IMR-90 (cell line): ENCODE measurements at regions not wholly inside any gene's neighbourhood (a gene's known extent, or its start where the extent isn't known, plus 50 kb on each side); places are given as distances from the start of the nearest gene placed in this dataset.

Experiments
- ATAC-seq: fragments of 200-7000 bp; cut with Tn5 transposase; 2 replicates; pipeline ENCODE4 v1.9.1; 2020; ENCODE audit warnings: low read depth, mild to moderate bottlenecking, moderate library complexity
- BruUV-seq: library from RNA; stranded (reverse); fragments of 400-500 nt; replicated peaks from 2 replicates; lab custom pipeline; 2021; lab: Mats Ljungman, UMichigan
- CTCF ChIA-PET: fragments of 300-600 bp; formaldehyde crosslinking; extraction: SDS; loops from one replicate; lab custom pipeline; 2021; ENCODE audit warnings: antibody characterized with exemption; lab: Yijun Ruan, JAX
- POLR2A ChIA-PET: fragments of 300-600 bp; sonication (Branson Sonifier 250); formaldehyde crosslinking; loops from one replicate; lab custom pipeline; 2022; ENCODE audit warnings: antibody characterized with exemption; ENCODE audit not compliant: unreplicated experiment; lab: Charles Lee
- DNase-seq: peaks from one replicate; pipeline ENCODE4 v3.0.0; 2013
- H2AFZ ChIP-seq: replicated peaks from 2 replicates; pipeline ENCODE3; 2013; ENCODE audit warnings: low read length, mild to moderate bottlenecking; ENCODE audit not compliant: poor library complexity
- H2AK5ac ChIP-seq: 2 replicates; pipeline ENCODE4 v1.6.1; 2013; ENCODE audit warnings: low read depth, low read length, inconsistent platforms
- H2AK9ac ChIP-seq: replicated peaks from 2 replicates; pipeline ENCODE3; 2013; ENCODE audit warnings: mild to moderate bottlenecking, low read depth, low read length, moderate library complexity; ENCODE audit not compliant: poor library complexity
- H2BK120ac ChIP-seq: 2 replicates; pipeline ENCODE4 v1.6.1; 2013; ENCODE audit warnings: low read depth, low read length, inconsistent platforms
- H2BK15ac ChIP-seq: 3 replicates; pipeline ENCODE4 v1.6.1; 2013; ENCODE audit warnings: low read depth, low read length, inconsistent platforms
- H2BK20ac ChIP-seq: 2 replicates; pipeline ENCODE4 v1.6.1; 2013; ENCODE audit warnings: low read depth, mild to moderate bottlenecking, inconsistent platforms, low read length, moderate library complexity
- H2BK5ac ChIP-seq: 2 replicates; pipeline ENCODE4 v1.6.1; 2013; ENCODE audit warnings: mild to moderate bottlenecking, low read depth, low read length, inconsistent platforms; ENCODE audit not compliant: poor library complexity, severe bottlenecking
- H3K14ac ChIP-seq: replicated peaks from 2 replicates; pipeline ENCODE4 v1.6.1; 2013; ENCODE audit warnings: low read depth, low read length, inconsistent platforms
- H3K18ac ChIP-seq: 2 replicates; pipeline ENCODE4 v1.6.1; 2013; ENCODE audit warnings: low read depth, low read length, control low read depth
- H3K23ac ChIP-seq: 2 replicates; pipeline ENCODE4 v1.6.1; 2013; ENCODE audit warnings: low read depth, low read length, inconsistent platforms
- H3K27ac ChIP-seq: 2 replicates; pipeline ENCODE4 v1.5.1; 2013; ENCODE audit warnings: mild to moderate bottlenecking, control low read depth, low read length; ENCODE audit not compliant: insufficient read depth
- H3K27me3 ChIP-seq: 2 replicates; pipeline ENCODE4 v1.6.1; 2013; ENCODE audit warnings: low read length; ENCODE audit not compliant: control insufficient read depth, insufficient read depth
- H3K36me3 ChIP-seq: 2 replicates; pipeline ENCODE4 v1.6.1; 2013; ENCODE audit warnings: low read length, mixed read lengths; ENCODE audit not compliant: control insufficient read depth, insufficient read depth
- H3K4ac ChIP-seq: 2 replicates; pipeline ENCODE4 v1.6.1; 2013; ENCODE audit warnings: low read depth, low read length, inconsistent platforms
- H3K4me1 ChIP-seq: 2 replicates; pipeline ENCODE4 v1.6.1; 2013; ENCODE audit warnings: low read length, mixed read lengths; ENCODE audit not compliant: control insufficient read depth, insufficient read depth
- H3K4me2 ChIP-seq: 2 replicates; pipeline ENCODE4 v1.6.1; 2013; ENCODE audit warnings: low read depth, mild to moderate bottlenecking, control low read depth, low read length, moderate library complexity
- H3K4me3 ChIP-seq: 2 replicates; pipeline ENCODE4 v1.5.1; 2013; ENCODE audit warnings: low read depth, mild to moderate bottlenecking, control low read depth, low read length, moderate library complexity; ENCODE audit not compliant: insufficient read depth
- H3K56ac ChIP-seq: 2 replicates; pipeline ENCODE4 v1.6.1; 2013; ENCODE audit warnings: low read length, inconsistent platforms; ENCODE audit not compliant: insufficient read depth; ENCODE audit errors: extremely low read depth
- H3K79me1 ChIP-seq, 2 experiments: 2 replicates each; pipeline ENCODE4 v1.6.1; 2013; ENCODE audit warnings: low read length in 2 of 2, inconsistent platforms in 1 of 2, low read depth in 1 of 2
- H3K9ac ChIP-seq: 2 replicates; pipeline ENCODE4 v1.6.1; 2013; ENCODE audit warnings: low read depth, low read length, control low read depth
- H3K9me1 ChIP-seq: 2 replicates; pipeline ENCODE4 v1.6.1; 2013; ENCODE audit warnings: low read length, inconsistent platforms; ENCODE audit not compliant: insufficient read depth
- H3K9me3 ChIP-seq: 2 replicates; pipeline ENCODE4 v1.6.1; 2013; ENCODE audit warnings: low read length; ENCODE audit not compliant: control insufficient read depth, insufficient read depth
- H4K20me1 ChIP-seq: 2 replicates; pipeline ENCODE4 v1.6.1; 2013; ENCODE audit warnings: low read length, inconsistent platforms; ENCODE audit not compliant: insufficient read depth
- H4K5ac ChIP-seq: 2 replicates; pipeline ENCODE4 v1.6.1; 2013; ENCODE audit warnings: mild to moderate bottlenecking, low read depth, low read length, control low read depth
- H4K8ac ChIP-seq, 2 experiments: 2 replicates each; pipeline ENCODE4 v1.6.1; 2013; ENCODE audit warnings: low read depth in 2 of 2, low read length in 2 of 2, control low read depth in 1 of 2, inconsistent platforms in 1 of 2
- H4K91ac ChIP-seq: 2 replicates; pipeline ENCODE4 v1.6.1; 2013; ENCODE audit warnings: low read depth, low read length, inconsistent platforms; ENCODE audit not compliant: insufficient read depth
- BHLHE40 ChIP-seq: fragments of 150-350 bp; IDR thresholded peaks from 2 replicates; pipeline ENCODE4 v1.6.1; 2016; ENCODE audit warnings: mild to moderate bottlenecking, low read depth, low read length
- MAFK ChIP-seq: IDR thresholded peaks from 2 replicates; pipeline ENCODE4 v1.6.1; 2012; ENCODE audit warnings: low read depth, low read length, improper control_type of control experiment
- NFE2L2 ChIP-seq: fragments of 150-350 bp; IDR thresholded peaks from 2 replicates; pipeline ENCODE4 v1.6.1; 2016; ENCODE audit warnings: low read depth, mild to moderate bottlenecking, low read length
- dilution Hi-C: fragments of 300-500 bp; cut with HindIII; formaldehyde crosslinking; loops from one replicate; pipeline ENCODE4 v1.14.3; 2018; ENCODE audit warnings: low sequenced_read_pairs; ENCODE audit not compliant: unreplicated experiment
- in situ Hi-C: fragments of 300-500 bp; cut with MboI; formaldehyde crosslinking; loops from 3 replicates; pipeline ENCODE4 v1.14.3; 2019; ENCODE audit warnings: low sequenced_read_pairs, inconsistent platforms, mixed read lengths
- intact Hi-C: fragments of 100-400 bp; cut with micrococcal nuclease; formaldehyde crosslinking; loops from 2 replicates; pipeline ENCODE4 v1.10.0; 2022

- Histone ChIP-seq H2BK15ac (no peak overlapping the region), H3K4me2 (no peak overlapping the region), H3K14ac (no peak overlapping the region), H2BK20ac (no peak overlapping the region), H2AK5ac (no peak overlapping the region), H3K18ac (no peak overlapping the region), H3K4me1 (no peaks in the 10 kb centered on the region), H3K36me3 (no peaks in the 10 kb centered on the region), H3K9ac (no peak overlapping the region), H4K20me1 (no peaks in the 10 kb centered on the region), H4K5ac (no peak overlapping the region), H3K56ac (no peak overlapping the region), H3K27me3 (no peaks in the 10 kb centered on the region), H3K4ac (no peak overlapping the region), H3K23ac (no peak overlapping the region), H2BK5ac (no peak overlapping the region), H3K27ac (no peak overlapping the region), H3K79me1 (no peaks in the 10 kb centered on the region), H3K9me1 (no peaks in the 10 kb centered on the region), H2BK120ac (no peak overlapping the region), H4K8ac (no peak overlapping the region), H4K91ac (no peak overlapping the region), H2AK9ac (no peak overlapping the region), H2AFZ (no peak overlapping the region), H3K9me3 (peaks cover 5% of the 10 kb centered on the region), H3K4me3 (no peak overlapping the region)
- DNase-seq (no peak), ATAC-seq (no peak)
- ChIA-PET CTCF (interaction anchor here (1.0 kb wide), 1 partner anchor 22 kb away, joined by 4 read pairs; no protein-coding TSS in a partner anchor), POLR2A (no interaction called here)
- dilution Hi-C loops, result no loop called here
- BruUV-seq, result no TSS peak
- TF ChIP-seq BHLHE40 (no peak), NFE2L2 (no peak), MAFK (no peak)
- intact Hi-C loops, result no loop called here
- in situ Hi-C loops, result no loop called here
Measured at GRCh38 chr11:42651621-42652020, 660.2 kb upstream of the API5 start.
